H1 (cell line): ENCODE measurements at regions not wholly inside any gene's neighbourhood (a gene's known extent, or its start where the extent isn't known, plus 50 kb on each side); places are given as distances from the start of the nearest gene placed in this dataset.
A peak's percentile ranks its signal among the peaks of the same experiment; 100 is the strongest.

Source experiments
- CTCF ChIA-PET: fragments of 300-600 bp; sonication (Branson Sonifier 250); formaldehyde crosslinking; loops from one replicate; lab custom pipeline; 2021; ENCODE audit not compliant: partially characterized antibody; lab: Charles Lee
- POLR2A ChIA-PET: fragments of 300-600 bp; sonication (Branson Sonifier 250); formaldehyde crosslinking; loops from one replicate; lab custom pipeline; 2021; ENCODE audit warnings: inconsistent platforms; ENCODE audit not compliant: partially characterized antibody; lab: Charles Lee
- DNase-seq, 2 experiments: peaks; one replicate each; pipeline versions ENCODE4 v3.0.0 to v3.0.0-alpha.2; 2010 to 2022; ENCODE audit warnings: low spot score in 2 of 2, low read depth in 1 of 2, mixed read lengths in 1 of 2
- FAIRE-seq: peaks from 2 replicates; lab custom pipeline; 2011; peaks lifted over from hg19 to GRCh38; lab: Jason Lieb, UNC
- H2AFZ ChIP-seq: 2 replicates; pipeline ENCODE4 v1.8.1; 2012; ENCODE audit warnings: low read length, inconsistent platforms
- H2AK5ac ChIP-seq: 2 replicates; pipeline ENCODE4 v1.6.1; 2013; ENCODE audit warnings: low read depth, low read length
- H2BK120ac ChIP-seq: replicated peaks from 2 replicates; pipeline ENCODE3; 2013; ENCODE audit warnings: low read depth, low read length, inconsistent platforms
- H2BK12ac ChIP-seq: 2 replicates; pipeline ENCODE4 v1.6.1; 2013; ENCODE audit warnings: low read depth, low read length
- H2BK15ac ChIP-seq: 2 replicates; pipeline ENCODE4 v1.6.1; 2013; ENCODE audit warnings: low read length
- H2BK20ac ChIP-seq: 2 replicates; pipeline ENCODE4 v1.6.1; 2013; ENCODE audit warnings: low read length
- H2BK5ac ChIP-seq: 2 replicates; pipeline ENCODE4 v1.6.1; 2013; ENCODE audit warnings: low read depth, low read length
- H3K14ac ChIP-seq: 2 replicates; pipeline ENCODE4 v1.6.1; 2013; ENCODE audit warnings: inconsistent platforms; ENCODE audit not compliant: insufficient read length
- H3K18ac ChIP-seq: 2 replicates; pipeline ENCODE4 v1.6.1; 2013; ENCODE audit warnings: low read length; ENCODE audit errors: extremely low read depth
- H3K23ac ChIP-seq: 2 replicates; pipeline ENCODE4 v1.6.1; 2013; ENCODE audit warnings: inconsistent platforms; ENCODE audit not compliant: insufficient read length
- H3K23me2 ChIP-seq: 2 replicates; pipeline ENCODE4 v1.6.1; 2013; ENCODE audit warnings: low read depth, low read length
- H3K27ac ChIP-seq: 2 replicates; pipeline ENCODE4 v1.6.1; 2011; ENCODE audit warnings: low read depth, low read length, inconsistent platforms
- H3K27me3 ChIP-seq, 4 experiments: replicated peaks in 1 of 4; 1 replicate in 1 of 4; 2 replicates in 3 of 4; pipeline versions ENCODE4 v1.6.1 to v1.8.1; 2011 to 2013; ENCODE audit warnings: low read length in 3 of 4, mild to moderate bottlenecking in 3 of 4, inconsistent platforms in 2 of 4, mixed read lengths in 2 of 4, moderate library complexity in 1 of 4; ENCODE audit not compliant: control insufficient read depth in 3 of 4, insufficient read depth in 3 of 4; ENCODE audit errors: extremely low read depth in 1 of 4
- H3K36me3 ChIP-seq, 4 experiments: 2 replicates each; pipeline versions ENCODE4 v1.6.1 to v1.8.1; 2011 to 2013; ENCODE audit warnings: mild to moderate bottlenecking in 4 of 4, low read length in 3 of 4, moderate library complexity in 2 of 4, control low read depth in 1 of 4, inconsistent platforms in 1 of 4; ENCODE audit not compliant: insufficient read depth in 4 of 4, control insufficient read depth in 2 of 4
- H3K4ac ChIP-seq: replicated peaks from 2 replicates; pipeline ENCODE3; 2013; ENCODE audit warnings: low read length, low read depth, mixed read lengths, inconsistent platforms; ENCODE audit not compliant: insufficient read length
- H3K4me1 ChIP-seq, 4 experiments: replicated peaks in 1 of 4; 1 replicate in 1 of 4; 2 replicates in 3 of 4; pipeline versions ENCODE4 v1.6.1 to v1.8.1; 2011 to 2013; ENCODE audit warnings: low read length in 3 of 4, inconsistent platforms in 2 of 4, mixed read lengths in 1 of 4; ENCODE audit not compliant: insufficient read depth in 4 of 4, control insufficient read depth in 3 of 4
- H3K4me2 ChIP-seq, 2 experiments: 2 replicates each; pipeline versions ENCODE4 v1.6.1 to v1.8.1; 2011 to 2013; ENCODE audit warnings: low read depth in 2 of 2, low read length in 2 of 2, control low read depth in 1 of 2, inconsistent platforms in 1 of 2, mild to moderate bottlenecking in 1 of 2; ENCODE audit not compliant: insufficient read depth in 1 of 2
- H3K4me3 ChIP-seq, 4 experiments: fragments of 200-600, 300-600 bp in 1 of 4; sonication (generic), shearing (Covaris generic), sonication (Bioruptor Twin) in 1 of 4; 2 replicates each; pipeline versions ENCODE4 v1.5.1 to v1.8.1; 2011 to 2016; ENCODE audit warnings: low read length in 4 of 4, low read depth in 3 of 4, control low read depth in 2 of 4, inconsistent platforms in 2 of 4, mild to moderate bottlenecking in 2 of 4, mixed read lengths in 1 of 4, moderate library complexity in 1 of 4; ENCODE audit not compliant: insufficient read depth in 2 of 4; ENCODE audit errors: extremely low read depth in 1 of 4
- H3K56ac ChIP-seq: replicated peaks from 2 replicates; pipeline ENCODE3; 2013; ENCODE audit warnings: low read depth, mild to moderate bottlenecking, mixed read lengths, low read length, inconsistent platforms; ENCODE audit not compliant: insufficient read length
- H3K79me1 ChIP-seq: 2 replicates; pipeline ENCODE4 v1.6.1; 2013; ENCODE audit warnings: low read depth, low read length, control low read depth
- H3K79me2 ChIP-seq, 2 experiments: 2 replicates each; pipeline versions ENCODE4 v1.6.1 to v1.8.1; 2012 to 2013; ENCODE audit warnings: low read length in 2 of 2, mild to moderate bottlenecking in 2 of 2, inconsistent platforms in 1 of 2; ENCODE audit not compliant: insufficient read depth in 2 of 2, control insufficient read depth in 1 of 2
- H3K9ac ChIP-seq, 4 experiments: replicated peaks in 1 of 4; 1 replicate in 1 of 4; 2 replicates in 3 of 4; pipeline versions ENCODE4 v1.6.1 to v1.8.1; 2011 to 2013; ENCODE audit warnings: low read depth in 3 of 4, low read length in 3 of 4, control low read depth in 2 of 4, mild to moderate bottlenecking in 2 of 4, moderate library complexity in 2 of 4, inconsistent platforms in 1 of 4; ENCODE audit errors: extremely low read depth in 1 of 4
- H3K9me3 ChIP-seq, 2 experiments: 2 replicates each; pipeline versions ENCODE4 v1.6.1 to v1.8.1; 2012 to 2013; ENCODE audit warnings: mild to moderate bottlenecking in 2 of 2, moderate library complexity in 2 of 2, control low read depth in 1 of 2, inconsistent platforms in 1 of 2, low read depth in 1 of 2, low read length in 1 of 2, mixed read lengths in 1 of 2; ENCODE audit not compliant: insufficient read depth in 2 of 2
- H4K20me1 ChIP-seq, 2 experiments: replicated peaks in 1 of 2; 2 replicates each; pipeline versions ENCODE3 to v1.8.1; 2011 to 2013; ENCODE audit warnings: inconsistent platforms in 2 of 2, low read length in 2 of 2, mild to moderate bottlenecking in 1 of 2; ENCODE audit not compliant: insufficient read depth in 2 of 2, control insufficient read depth in 1 of 2
- H4K5ac ChIP-seq: 2 replicates; pipeline ENCODE4 v1.6.1; 2013; ENCODE audit warnings: low read length, low read depth, mixed read lengths, inconsistent platforms; ENCODE audit not compliant: insufficient read length
- H4K8ac ChIP-seq: 2 replicates; pipeline ENCODE4 v1.8.0; 2013; ENCODE audit warnings: mild to moderate bottlenecking, moderate library complexity, low read length, inconsistent platforms; ENCODE audit not compliant: insufficient read depth; ENCODE audit errors: extremely low read depth
- H4K91ac ChIP-seq: replicated peaks from 2 replicates; pipeline ENCODE3; 2013; ENCODE audit warnings: low read length, mixed read lengths, inconsistent platforms; ENCODE audit not compliant: insufficient read length
- ASH2L ChIP-seq: fragments of 200-600, 300-600 bp; sonication (generic); IDR thresholded peaks from one replicate; pipeline ENCODE4 v1.7.1; 2017; ENCODE audit warnings: low read length
- CBX8 ChIP-seq: fragments of 300-800, 300-1000 bp; sonication (generic); IDR thresholded peaks from 2 replicates; pipeline ENCODE4 v1.7.1; 2016; ENCODE audit warnings: low read depth, low read length, borderline replicate concordance
- CTBP2 ChIP-seq: IDR thresholded peaks from 2 replicates; pipeline ENCODE4 v1.7.0; 2011; ENCODE audit warnings: borderline replicate concordance, mild to moderate bottlenecking, moderate library complexity, mixed read lengths, low read length; ENCODE audit not compliant: insufficient read depth, insufficient read length
- E2F6 ChIP-seq: IDR thresholded peaks from 2 replicates; pipeline ENCODE4 v1.6.1; 2012; ENCODE audit warnings: inconsistent platforms
- HDAC2 ChIP-seq, 2 experiments: fragments of 300-600 bp in 1 of 2; sonication (generic) in 1 of 2; IDR thresholded peaks; 2 replicates each; pipeline ENCODE4 v1.6.1; 2011 to 2012; ENCODE audit warnings: low read depth in 2 of 2, low read length in 2 of 2, mild to moderate bottlenecking in 2 of 2, moderate library complexity in 2 of 2, borderline replicate concordance in 1 of 2, inconsistent platforms in 1 of 2
- HDAC6 ChIP-seq: IDR thresholded peaks from one replicate; pipeline ENCODE4 v1.7.1; 2012; ENCODE audit warnings: low read depth, mild to moderate bottlenecking, inconsistent platforms, low read length, moderate library complexity
- JUND ChIP-seq: IDR thresholded peaks from 2 replicates; pipeline ENCODE4 v1.6.1; 2011; ENCODE audit warnings: mild to moderate bottlenecking, improper control_type of control experiment, low read length
- PHF8 ChIP-seq: fragments of 200-600 bp; sonication (generic); conservative IDR thresholded peaks from 2 replicates; pipeline ENCODE4 v1.7.1; 2012; ENCODE audit warnings: low read depth, mild to moderate bottlenecking, inconsistent platforms, low read length, moderate library complexity
- RBBP5 ChIP-seq: IDR thresholded peaks from 2 replicates; pipeline ENCODE4 v1.7.1; 2012; ENCODE audit warnings: low read depth, mild to moderate bottlenecking, inconsistent platforms, low read length, moderate library complexity, borderline replicate concordance
- SAP30 ChIP-seq: fragments of 300-600 bp; sonication (generic); IDR thresholded peaks from 2 replicates; pipeline ENCODE4 v1.7.1; 2012; ENCODE audit warnings: low read length, moderate library complexity, mild to moderate bottlenecking, inconsistent platforms; ENCODE audit not compliant: insufficient read depth, insufficient replicate concordance
- SRF ChIP-seq: IDR thresholded peaks from 2 replicates; pipeline ENCODE4 v1.6.1; 2011; ENCODE audit warnings: mild to moderate bottlenecking, low read depth, low read length, moderate library complexity
- TAF1 ChIP-seq: IDR thresholded peaks from 2 replicates; pipeline ENCODE4 v1.6.1; 2011; ENCODE audit warnings: mild to moderate bottlenecking, low read depth, low read length
- TBP ChIP-seq: IDR thresholded peaks from 2 replicates; pipeline ENCODE4 v1.6.1; 2011; ENCODE audit warnings: low read depth, low read length, improper control_type of control experiment
- YY1 ChIP-seq: IDR thresholded peaks from 2 replicates; pipeline ENCODE4 v1.6.1; 2011; ENCODE audit warnings: low read depth, mild to moderate bottlenecking, low read length
- WGBS, 2 experiments: shearing (Covaris generic) in 1 of 2; methylation state at CpG; one replicate each; pipeline versions ENCODE4 v1.1.6 to v1.1.7; 2013 to 2015; ENCODE audit warnings: low lambda C conversion rate in 2 of 2, mixed read lengths in 2 of 2, inconsistent platforms in 1 of 2, low coverage in 1 of 2, missing lambda C conversion rate in 1 of 2; ENCODE audit not compliant: insufficient replicate concordance in 2 of 2, insufficient coverage in 1 of 2, insufficient read length in 1 of 2; ENCODE audit errors: extremely low coverage in 1 of 2, missing lambda C conversion rate in 1 of 2; 5-methylcytosine and 5-hydroxymethylcytosine counted together

- Histone ChIP-seq H3K27ac (no peak overlapping the region), H2BK5ac (no peak overlapping the region), H3K4me1 (no peaks in the 10 kb centered on the region; a peak in 1 of 7 replicates), H3K79me2 (no peaks in the 10 kb centered on the region), H2AK5ac (no peak overlapping the region), H3K9ac (no peak overlapping the region), H3K9me3 (peaks cover 0 to 2% of the 10 kb centered on the region in 2 experiments; a peak in 1 of 4 replicates), H3K14ac (no peak overlapping the region), H3K36me3 (no peaks in the 10 kb centered on the region), H4K8ac (no peak overlapping the region), H3K4ac (no peak overlapping the region), H3K27me3 (no peaks in the 10 kb centered on the region), H2BK20ac (no peak overlapping the region), H4K20me1 (no peaks in the 10 kb centered on the region), H2BK15ac (no peak overlapping the region), H3K18ac (no peak overlapping the region), H3K4me3 (no peak overlapping the region), H3K23ac (no peak overlapping the region), H4K5ac (no peak overlapping the region), H3K56ac (no peak overlapping the region), H2BK120ac (peak overlapping the region; percentile 10), H3K23me2 (peaks cover 2% of the 10 kb centered on the region; the same call in 1 of the 2 replicates), H2AFZ (no peak overlapping the region), H4K91ac (no peak overlapping the region), H3K4me2 (no peak overlapping the region), H2BK12ac (no peak overlapping the region), H3K79me1 (no peaks in the 10 kb centered on the region)
- no peak for DNase-seq
- FAIRE-seq = no peak
- POLR2A ChIA-PET = no interaction called here
- CTCF ChIA-PET = no interaction called here
- WGBS, 2 experiments = 92% methylated on average over 3 of the region's 3 CpGs; no CpG with 5 or more reads in 1 of the 2 experiments
- TF ChIP-seq HDAC2 (IDR thresholded peaks at IDR 0.05; ENCODE audit: borderline replicate concordance in 1 of 2, low read depth in 2 of 2, low read length in 2 of 2) (no peak), ASH2L (no peak), PHF8 (no peak), JUND (no peak), YY1 (no peak), SRF (no peak), HDAC6 (no peak), CTBP2 (no peak), TAF1 (no peak), E2F6 (no peak), RBBP5 (no peak), TBP (no peak), CBX8 (no peak), SAP30 (no peak)
These were observed 515.9 kb upstream of the SULF2 start for GRCh38 chr20:48301189-48301588.
